IMR-90 (cell line): ENCODE measurements at regions not wholly inside any gene's neighbourhood (a gene's known extent, or its start where the extent isn't known, plus 50 kb on each side); places are given as distances from the start of the nearest gene placed in this dataset.

ENCODE experiments used
- BHLHE40 ChIP-seq: fragments of 150-350 bp; IDR thresholded peaks from 2 replicates; pipeline ENCODE4 v1.6.1; 2016; ENCODE audit warnings: mild to moderate bottlenecking, low read depth, low read length
- CEBPB ChIP-seq: IDR thresholded peaks from 2 replicates; pipeline ENCODE4 v1.6.1; 2012; ENCODE audit warnings: low read depth, low read length, improper control_type of control experiment
- FOS ChIP-seq: fragments of 150-350 bp; IDR thresholded peaks from 2 replicates; pipeline ENCODE4 v1.6.1; 2016; ENCODE audit warnings: low read depth, low read length
- MXI1 ChIP-seq: IDR thresholded peaks from 2 replicates; pipeline ENCODE4 v1.6.1; 2012; ENCODE audit warnings: low read depth, mild to moderate bottlenecking, low read length, moderate library complexity, borderline replicate concordance
- NFE2L2 ChIP-seq: fragments of 150-350 bp; IDR thresholded peaks from 2 replicates; pipeline ENCODE4 v1.6.1; 2016; ENCODE audit warnings: low read depth, mild to moderate bottlenecking, low read length
- POLR2A ChIP-seq: IDR thresholded peaks from 2 replicates; pipeline ENCODE4 v1.6.1; 2012; ENCODE audit warnings: mild to moderate bottlenecking, low read depth, low read length
- RAD21 ChIP-seq: IDR thresholded peaks from 2 replicates; pipeline ENCODE4 v1.6.1; 2012; ENCODE audit warnings: low read length, improper control_type of control experiment
- RCOR1 ChIP-seq: IDR thresholded peaks from 2 replicates; pipeline ENCODE4 v1.6.1; 2012; ENCODE audit warnings: mild to moderate bottlenecking, low read length, improper control_type of control experiment; ENCODE audit not compliant: insufficient replicate concordance
- RFX5 ChIP-seq: IDR thresholded peaks from 2 replicates; pipeline ENCODE4 v1.8.0; 2012; ENCODE audit warnings: low read depth, mild to moderate bottlenecking, low read length, moderate library complexity
- SMC3 ChIP-seq: fragments of 150-350 bp; IDR thresholded peaks from 2 replicates; pipeline ENCODE4 v1.6.1; 2016; ENCODE audit warnings: low read depth, mild to moderate bottlenecking, antibody characterized with exemption, low read length, moderate library complexity
- TF ChIP-seq, protein P1 (sequence below): conservative IDR thresholded peaks from 2 replicates; pipeline ENCODE4 v1.5.1; 2012; ENCODE audit warnings: mild to moderate bottlenecking, low read depth, low read length, improper control_type of control experiment

DNA sequence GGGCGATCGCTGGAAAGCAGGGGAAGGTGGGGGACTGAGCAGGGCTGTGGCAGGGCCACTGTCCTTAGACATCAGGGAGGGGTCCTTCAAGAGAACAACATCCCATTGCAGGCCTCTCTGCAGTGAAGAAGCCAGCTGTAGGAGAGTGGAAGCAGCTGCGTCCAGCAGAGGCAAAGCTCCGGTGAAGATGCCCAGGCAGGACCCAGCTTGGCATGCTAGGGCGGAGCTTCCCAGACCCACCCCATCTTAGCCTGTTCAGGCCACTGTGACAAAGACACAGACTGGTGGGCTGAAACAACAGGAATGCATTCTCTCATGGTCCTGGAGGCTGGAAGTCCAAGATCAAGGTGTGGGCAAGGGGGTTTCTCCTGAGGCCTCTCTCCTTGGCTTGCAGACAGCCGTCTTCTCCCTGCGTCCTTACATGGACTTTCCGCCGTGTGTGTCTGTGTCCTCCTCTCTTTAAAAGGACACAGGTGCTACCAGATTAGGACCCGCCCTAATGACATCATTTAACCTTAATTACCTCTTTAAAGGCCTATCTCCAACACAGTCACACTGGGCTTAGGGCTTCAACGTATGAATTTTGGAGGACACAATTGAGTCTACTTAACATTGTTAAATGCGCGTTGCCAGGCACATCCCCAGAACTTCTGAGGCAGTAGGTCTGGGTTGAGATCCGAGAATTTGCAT is 178.1 kb upstream of the GRB10 start:
- TF ChIP-seq RFX5 (no peak), FOS (no peak), RAD21 (no peak), POLR2A (no peak), RCOR1 (no peak), NFE2L2 (no peak), SMC3 (no peak), MXI1 (no peak), BHLHE40 (no peak), CEBPB (no peak)
- TF ChIP-seq, protein P1, sequence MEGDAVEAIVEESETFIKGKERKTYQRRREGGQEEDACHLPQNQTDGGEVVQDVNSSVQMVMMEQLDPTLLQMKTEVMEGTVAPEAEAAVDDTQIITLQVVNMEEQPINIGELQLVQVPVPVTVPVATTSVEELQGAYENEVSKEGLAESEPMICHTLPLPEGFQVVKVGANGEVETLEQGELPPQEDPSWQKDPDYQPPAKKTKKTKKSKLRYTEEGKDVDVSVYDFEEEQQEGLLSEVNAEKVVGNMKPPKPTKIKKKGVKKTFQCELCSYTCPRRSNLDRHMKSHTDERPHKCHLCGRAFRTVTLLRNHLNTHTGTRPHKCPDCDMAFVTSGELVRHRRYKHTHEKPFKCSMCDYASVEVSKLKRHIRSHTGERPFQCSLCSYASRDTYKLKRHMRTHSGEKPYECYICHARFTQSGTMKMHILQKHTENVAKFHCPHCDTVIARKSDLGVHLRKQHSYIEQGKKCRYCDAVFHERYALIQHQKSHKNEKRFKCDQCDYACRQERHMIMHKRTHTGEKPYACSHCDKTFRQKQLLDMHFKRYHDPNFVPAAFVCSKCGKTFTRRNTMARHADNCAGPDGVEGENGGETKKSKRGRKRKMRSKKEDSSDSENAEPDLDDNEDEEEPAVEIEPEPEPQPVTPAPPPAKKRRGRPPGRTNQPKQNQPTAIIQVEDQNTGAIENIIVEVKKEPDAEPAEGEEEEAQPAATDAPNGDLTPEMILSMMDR: no peak
